Prostate gland (tissue), 2 donors: ENCODE measurements at regions not wholly inside any gene's neighbourhood (a gene's known extent, or its start where the extent isn't known, plus 50 kb on each side); places are given as distances from the start of the nearest gene placed in this dataset.

Experiments
- CTCF ChIP-seq, 4 experiments: fragments of 200-600 bp in 2 of 4; fragments of 450-650 bp in 2 of 4; sonication (generic) in 2 of 4; IDR thresholded peaks; 1 replicate in 3 of 4; 2 replicates in 1 of 4; pipeline ENCODE4 v1.5.1; 2016 to 2019; ENCODE audit warnings: antibody characterized with exemption in 4 of 4, mild to moderate bottlenecking in 2 of 4, moderate library complexity in 2 of 4
- POLR2A ChIP-seq: fragments of 450-650 bp; IDR thresholded peaks from one replicate; pipeline ENCODE4 v1.6.1; 2016; ENCODE audit warnings: antibody characterized with exemption, mild to moderate bottlenecking
- POLR2AphosphoS5 ChIP-seq: sonication (generic); formaldehyde crosslinking; IDR thresholded peaks from one replicate; pipeline ENCODE4 v1.6.1; 2017; ENCODE audit warnings: antibody characterized with exemption

GRCh38 chr1:209446356-209446755 is 137.2 kb upstream of the CAMK1G start:
- TF ChIP-seq POLR2A (no peak), POLR2AphosphoS5 (no peak), CTCF (IDR thresholded peaks at IDR 0.05) (no peak)
